ENCODE measurements at regions not wholly inside any gene's neighbourhood (a gene's known extent, or its start where the extent isn't known, plus 50 kb on each side); places are given as distances from the start of the nearest gene placed in this dataset.

GRCh38 chr1:93013145-93014065 lies 52.1 kb upstream of the DIPK1A start:
- no peak for TF ChIP-seq CTCF (IDR thresholded peaks at IDR 0.05)

- no peak for TF ChIP-seq CTCF (IDR thresholded peaks at IDR 0.05)
Observed at GRCh38 chr1:93014168-93014567, 52.9 kb upstream of the DIPK1A start.

- TF ChIP-seq CTCF (IDR thresholded peaks at IDR 0.05), result no peak
Observed at GRCh38 chr1:93015590-93015989, 54.3 kb upstream of the DIPK1A start.

- TF ChIP-seq CTCF (IDR thresholded peaks at IDR 0.05), result no peak
Observed at GRCh38 chr1:93016171-93016570, 54.9 kb upstream of the DIPK1A start.

GRCh38 chr1:93021539-93022134 lies 57.4 kb upstream of the MTF2 start:
- peak; percentile 84 for TF ChIP-seq CTCF (IDR thresholded peaks at IDR 0.05)

GRCh38 chr1:93022580-93022979 lies 56.5 kb upstream of the MTF2 start:
- TF ChIP-seq CTCF (IDR thresholded peaks at IDR 0.05), result no peak

GRCh38 chr1:93023281-93023680 lies 55.8 kb upstream of the MTF2 start:
- TF ChIP-seq CTCF (IDR thresholded peaks at IDR 0.05), result no peak

Measured in LNCAP (cell line).